NCI-H2081 treated with DMSO at 0.1 percent for 48 hours (cell line): ENCODE measurements at regions not wholly inside any gene's neighbourhood (a gene's known extent, or its start where the extent isn't known, plus 50 kb on each side); places are given as distances from the start of the nearest gene placed in this dataset.
"Not testable (repeated sequence)": the region's sequence is repeated elsewhere in the genome, so short reads cannot be mapped to it uniquely, and the experiment has no call there.

Experiments
- DNase-seq: peaks from one replicate; lab custom pipeline; 2025; lab: John Stamatoyannopoulos, UW

- no peak for DNase-seq
These were observed 1055.2 kb upstream of the POT1 start for GRCh38 chr7:125984795-125985194.

GRCh38 chr7:125971656-125972055 lies 1042.0 kb upstream of the POT1 start:
- no peak for DNase-seq

- no peak for DNase-seq
These were observed 1036.8 kb upstream of the POT1 start for GRCh38 chr7:125966278-125967048.

GRCh38 chr7:125934955-125935354 lies 1005.3 kb upstream of the POT1 start:
- DNase-seq = no peak

- no peak for DNase-seq
These were observed 1004.9 kb upstream of the POT1 start for GRCh38 chr7:125934539-125934938.

- DNase-seq = no peak
These were observed 1001.2 kb upstream of the POT1 start for GRCh38 chr7:125930848-125931247.

- no peak for DNase-seq
These were observed 997.9 kb upstream of the POT1 start for GRCh38 chr7:125927556-125927955.

GRCh38 chr7:125926621-125927020 lies 997.0 kb upstream of the POT1 start:
- DNase-seq = no peak

- no peak for DNase-seq
These were observed 994.4 kb upstream of the POT1 start for GRCh38 chr7:125924037-125924436.

- not testable (repeated sequence) for DNase-seq
These were observed 985.8 kb upstream of the POT1 start for GRCh38 chr7:125915381-125915948.

- DNase-seq = no peak
These were observed 979.1 kb upstream of the POT1 start for GRCh38 chr7:125908711-125909110.

GRCh38 chr7:125899577-125899976 lies 970.0 kb upstream of the POT1 start:
- no peak for DNase-seq

GRCh38 chr7:125892434-125892833 lies 962.8 kb upstream of the POT1 start:
- DNase-seq = no peak

GRCh38 chr7:125878988-125879387 lies 949.4 kb upstream of the POT1 start:
- no peak for DNase-seq

- DNase-seq = no peak
These were observed 948.8 kb upstream of the POT1 start for GRCh38 chr7:125878235-125878956.

GRCh38 chr7:125877246-125877645 lies 947.6 kb upstream of the POT1 start:
- DNase-seq = no peak

- DNase-seq = no peak
These were observed 946.8 kb upstream of the POT1 start for GRCh38 chr7:125876431-125876830.

- DNase-seq = no peak
These were observed 941.8 kb upstream of the POT1 start for GRCh38 chr7:125871431-125871830.

GRCh38 chr7:125857606-125858005 lies 928.0 kb upstream of the POT1 start:
- DNase-seq = no peak

- DNase-seq = no peak
These were observed 918.5 kb upstream of the POT1 start for GRCh38 chr7:125848157-125848556.

- DNase-seq = no peak
These were observed 918.1 kb upstream of the POT1 start for GRCh38 chr7:125847692-125848091.

- no peak for DNase-seq
These were observed 917.4 kb upstream of the POT1 start for GRCh38 chr7:125847055-125847454.

GRCh38 chr7:125845686-125846085 lies 916.1 kb upstream of the POT1 start:
- no peak for DNase-seq
